Breast epithelium (tissue), 3 donors: ENCODE measurements at regions not wholly inside any gene's neighbourhood (a gene's known extent, or its start where the extent isn't known, plus 50 kb on each side); places are given as distances from the start of the nearest gene placed in this dataset.

ENCODE experiments used
- CTCF ChIP-seq, 3 donors: fragments of 450-650 bp; IDR thresholded peaks; one replicate each; pipeline ENCODE4 v1.5.1; 2016 to 2017; ENCODE audit warnings: antibody characterized with exemption in 3 of 3, mild to moderate bottlenecking in 3 of 3, moderate library complexity in 3 of 3
- POLR2A ChIP-seq: fragments of 450-650 bp; IDR thresholded peaks from one replicate; pipeline ENCODE4 v1.6.1; 2016; ENCODE audit warnings: antibody characterized with exemption, mild to moderate bottlenecking, moderate library complexity

DNA sequence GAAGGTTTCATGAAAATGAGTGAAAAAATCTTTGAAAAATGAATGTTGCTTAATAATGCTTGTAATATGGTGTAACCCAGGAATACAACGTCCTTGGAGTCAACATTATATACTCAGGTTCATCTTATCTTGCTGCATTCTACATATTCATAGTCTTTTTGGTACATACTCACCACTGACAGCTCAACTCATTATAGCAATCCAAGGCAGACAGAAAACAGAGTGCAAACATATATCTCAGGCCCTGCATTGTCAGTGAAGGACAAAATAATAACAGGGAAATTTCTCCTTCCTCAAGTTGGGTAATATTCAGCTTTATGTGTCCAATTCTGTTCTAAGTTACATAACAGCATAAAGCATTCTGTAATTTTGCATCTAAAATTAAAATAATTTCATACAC, 1353.0 kb upstream of the SEL1L start:
- TF ChIP-seq CTCF (IDR thresholded peaks at IDR 0.05) (no peak), POLR2A (no peak)
